Nephron progenitor cell (in vitro differentiated cells): ENCODE measurements at regions not wholly inside any gene's neighbourhood (a gene's known extent, or its start where the extent isn't known, plus 50 kb on each side); places are given as distances from the start of the nearest gene placed in this dataset.

Source experiments
- DNase-seq: peaks from one replicate; pipeline ENCODE4 v3.0.0; 2021
- H3K27ac Mint-ChIP-seq: 2 replicates; pipeline ENCODE4 v1.8.0; 2021; ENCODE audit warnings: mild to moderate bottlenecking, moderate library complexity, mixed read lengths
- H3K27me3 Mint-ChIP-seq: 2 replicates; pipeline ENCODE4 v1.8.0; 2021; ENCODE audit warnings: mild to moderate bottlenecking, low read depth, mixed read lengths; ENCODE audit not compliant: poor library complexity
- H3K36me3 Mint-ChIP-seq: 2 replicates; pipeline ENCODE4 v1.8.0; 2021; ENCODE audit warnings: low read depth, mixed read lengths
- H3K4me1 Mint-ChIP-seq: 2 replicates; pipeline ENCODE4 v1.8.0; 2021; ENCODE audit warnings: mixed read lengths
- H3K4me3 Mint-ChIP-seq: 2 replicates; pipeline ENCODE4 v1.8.0; 2021; ENCODE audit warnings: mild to moderate bottlenecking, moderate library complexity, mixed read lengths
- H3K9me3 Mint-ChIP-seq: 2 replicates; pipeline ENCODE4 v1.8.0; 2021; ENCODE audit warnings: mild to moderate bottlenecking, moderate library complexity, mixed read lengths
- CTCF ChIP-seq: fragments of 200-600 bp; sonication (generic); IDR thresholded peaks from 2 replicates; pipeline ENCODE4 v1.5.0; 2021; ENCODE audit warnings: antibody characterized with exemption

- no peak for TF ChIP-seq CTCF
- Mint-ChIP-seq H3K4me1 (peaks cover 3% of the 10 kb centered on the region), H3K9me3 (peaks cover 15% of the 10 kb centered on the region), H3K27ac (no peak overlapping the region), H3K4me3 (no peak overlapping the region), H3K27me3 (no peaks in the 10 kb centered on the region), H3K36me3 (peaks cover 7% of the 10 kb centered on the region)
- DNase-seq: no peak
Measured at GRCh38 chr16:80028581-80029380, 428.2 kb upstream of the MAF start.

GRCh38 chr16:80027007-80027965, 426.7 kb upstream of the MAF start:
- Mint-ChIP-seq H3K4me1 (peaks cover 16% of the 10 kb centered on the region), H3K27ac (no peak overlapping the region), H3K27me3 (no peaks in the 10 kb centered on the region), H3K9me3 (no peaks in the 10 kb centered on the region), H3K36me3 (no peaks in the 10 kb centered on the region), H3K4me3 (no peak overlapping the region)
- no peak for DNase-seq
- TF ChIP-seq CTCF: no peak

DNA sequence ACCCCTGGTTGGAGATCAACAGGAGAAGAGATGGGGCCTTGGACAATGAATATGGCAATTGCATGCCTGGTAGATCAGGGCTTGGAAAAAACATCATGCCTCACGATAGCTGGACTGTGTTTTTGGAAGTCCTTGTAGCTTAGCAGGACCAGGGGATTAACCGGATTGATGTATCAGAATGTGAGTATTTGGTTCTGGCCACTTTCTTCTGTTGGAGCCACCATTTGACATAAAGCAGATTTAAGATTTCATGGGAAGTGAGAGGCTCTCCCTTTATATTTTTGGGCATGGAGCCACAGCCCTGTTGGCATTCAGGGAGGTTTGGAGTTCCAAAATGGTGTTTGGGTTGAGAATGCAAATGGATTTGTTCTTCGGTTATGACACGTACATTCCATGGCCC, 424.7 kb upstream of the MAF start:
- H3K27me3 Mint-ChIP-seq: peaks cover 3% of the 10 kb centered on the region
- no peak for TF ChIP-seq CTCF
- H3K4me3 Mint-ChIP-seq: no peak overlapping the region
- H3K4me1 Mint-ChIP-seq: peaks cover 18% of the 10 kb centered on the region
- no peaks in the 10 kb centered on the region for H3K36me3 Mint-ChIP-seq
- H3K27ac Mint-ChIP-seq: no peak overlapping the region
- H3K9me3 Mint-ChIP-seq: no peaks in the 10 kb centered on the region
- no peak for DNase-seq

- H3K36me3 Mint-ChIP-seq: no peaks in the 10 kb centered on the region
- no peak for TF ChIP-seq CTCF
- H3K4me3 Mint-ChIP-seq: no peak overlapping the region
- peaks cover 3% of the 10 kb centered on the region for H3K27me3 Mint-ChIP-seq
- no peaks in the 10 kb centered on the region for H3K9me3 Mint-ChIP-seq
- no peak overlapping the region for H3K27ac Mint-ChIP-seq
- no peak for DNase-seq
- peaks cover 18% of the 10 kb centered on the region for H3K4me1 Mint-ChIP-seq
Measured at GRCh38 chr16:80024443-80024842, 423.9 kb upstream of the MAF start.

DNA sequence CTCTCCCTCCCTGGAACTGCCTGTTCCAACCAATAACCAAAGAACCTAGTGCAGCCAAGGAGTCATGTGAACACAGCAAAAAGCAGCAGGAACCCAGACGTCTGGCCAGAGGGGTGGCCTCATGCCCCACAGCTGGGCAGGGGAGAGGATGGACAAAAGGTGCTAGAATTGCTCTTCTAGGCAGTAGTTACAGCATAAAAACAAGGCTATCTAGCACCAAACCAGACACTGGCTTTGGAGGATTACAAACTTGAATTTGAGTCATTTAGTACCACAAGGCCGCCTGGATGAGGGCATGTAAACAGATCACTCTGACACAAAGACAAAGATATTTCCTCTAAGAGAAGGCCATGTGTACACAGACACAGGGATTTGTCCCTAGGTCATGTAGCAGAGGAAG, 423.3 kb upstream of the MAF start:
- H3K27me3 Mint-ChIP-seq: peaks cover 8% of the 10 kb centered on the region
- DNase-seq: no peak
- peaks cover 18% of the 10 kb centered on the region for H3K4me1 Mint-ChIP-seq
- H3K9me3 Mint-ChIP-seq: no peaks in the 10 kb centered on the region
- no peak for TF ChIP-seq CTCF
- no peaks in the 10 kb centered on the region for H3K36me3 Mint-ChIP-seq
- no peak overlapping the region for H3K4me3 Mint-ChIP-seq
- no peak overlapping the region for H3K27ac Mint-ChIP-seq
